ENCODE measurements at regions not wholly inside any gene's neighbourhood (a gene's known extent, or its start where the extent isn't known, plus 50 kb on each side); places are given as distances from the start of the nearest gene placed in this dataset.

DNA sequence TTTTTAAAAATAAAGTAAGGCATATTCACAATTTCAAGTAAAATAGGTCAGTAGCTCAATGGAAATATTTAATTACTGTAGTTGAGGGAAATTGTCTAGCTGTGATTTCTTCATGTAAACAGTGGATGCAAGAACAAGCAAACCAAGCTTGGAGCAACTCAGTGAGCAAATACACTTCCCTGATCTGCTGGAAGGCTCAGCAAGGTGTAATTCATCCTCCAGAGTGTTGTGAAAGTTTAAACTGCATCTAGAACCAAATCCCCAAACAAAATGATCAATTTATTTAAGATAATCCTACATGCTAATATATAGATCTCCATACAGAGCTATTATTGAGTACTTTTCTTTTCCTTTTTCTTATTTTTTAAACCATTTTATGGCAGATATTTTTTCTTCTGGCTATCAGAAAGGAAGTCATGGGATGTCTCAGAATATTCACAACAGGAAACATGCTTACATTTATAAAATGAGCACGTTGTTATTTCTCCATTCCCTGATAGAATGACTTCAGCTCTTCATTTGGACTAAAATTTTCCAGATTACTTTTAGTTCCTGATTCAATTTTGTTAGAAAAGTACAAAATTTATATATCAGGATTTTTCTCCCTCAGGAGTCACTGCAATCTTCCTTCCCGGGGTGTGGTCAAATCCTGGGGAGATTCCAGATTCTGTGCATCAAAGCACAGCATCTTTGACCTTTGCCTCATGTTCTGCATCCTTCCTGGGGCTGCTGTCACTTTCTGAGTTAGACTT lies 219.2 kb upstream of the ELL2 start:
- Histone ChIP-seq H3K4me1 (ENCODE audit: control insufficient read depth in 1 of 2, insufficient read depth in 2 of 2, low read length in 2 of 2) (peaks cover 0 to 19% of the 10 kb centered on the region in 2 experiments; a peak in 3 of 4 replicates), H3K79me2 (ENCODE audit: insufficient read depth, low read length) (no peaks in the 10 kb centered on the region), H3K36me3 (ENCODE audit: control insufficient read depth in 1 of 2, insufficient read depth in 2 of 2, low read length in 2 of 2) (no peaks in the 10 kb centered on the region), H4K20me1 (ENCODE audit: insufficient read depth) (no peaks in the 10 kb centered on the region), H3K9ac (ENCODE audit: low read length) (no peak overlapping the region), H2AFZ (ENCODE audit: low read depth, low read length, poor library complexity, severe bottlenecking) (peak overlapping the region; percentile 22), H3K27me3 (ENCODE audit: insufficient read depth, low read length) (no peaks in the 10 kb centered on the region), H3K27ac (ENCODE audit: low read depth, low read length) (no peak overlapping the region), H3K4me2 (ENCODE audit: low read length) (no peak overlapping the region), H3K4me3 (replicated peaks in 1 of 2; ENCODE audit: low read depth in 1 of 2, low read length in 2 of 2) (no peak overlapping the region), H3K9me2 (ENCODE audit: insufficient read depth) (no peaks in the 10 kb centered on the region), H3K9me3 (ENCODE audit: control insufficient read depth in 1 of 2, insufficient read depth in 1 of 2, low read depth in 1 of 2, low read length in 2 of 2) (no peaks in the 10 kb centered on the region)
- POLR2A ChIA-PET = no interaction called here
- no peak for DNase-seq (ENCODE audit: low read depth, low spot score)
- intact Hi-C loops (cut with micrococcal nuclease) = no loop called here
- RAD21 ChIA-PET (ENCODE audit: low non-redundant PET in 1 of 2, low total read pairs in 2 of 2, uncharacterized antibody in 2 of 2, unreplicated experiment in 2 of 2) = no interaction called here
- no peak for ATAC-seq
- CTCF ChIA-PET = no interaction called here
- no TSS peak for BruUV-seq (replicated peaks)
- TF ChIP-seq FOSL1 (IDR thresholded peaks at IDR 0.05; ENCODE audit: low read depth) (no peak), EZH2phosphoT487 (IDR thresholded peaks at IDR 0.05; ENCODE audit: borderline replicate concordance) (no peak), CEBPB (IDR thresholded peaks at IDR 0.05; ENCODE audit: low read depth) (no peak), ZFX (IDR thresholded peaks at IDR 0.05) (no peak), CBX3 (IDR thresholded peaks at IDR 0.05; ENCODE audit: low read depth) (no peak), POLR2AphosphoS5 (IDR thresholded peaks at IDR 0.05; ENCODE audit: low read depth, low read length) (no peak), POLR2A (IDR thresholded peaks at IDR 0.05; ENCODE audit: borderline replicate concordance, extremely low read depth, insufficient read depth, insufficient read length) (no peak), SP1 (IDR thresholded peaks at IDR 0.05; ENCODE audit: low read depth) (no peak), JUND (IDR thresholded peaks at IDR 0.05) (no peak), MAX (IDR thresholded peaks at IDR 0.05) (no peak), RAD21 (IDR thresholded peaks at IDR 0.05; ENCODE audit: low read depth) (no peak), SIN3A (IDR thresholded peaks at IDR 0.05; ENCODE audit: low read depth) (no peak), EZH2 (IDR thresholded peaks at IDR 0.05) (no peak), TCF7L2 (IDR thresholded peaks at IDR 0.05; ENCODE audit: borderline replicate concordance, extremely low read depth, insufficient read depth, insufficient read length) (no peak)
- TF ChIP-seq, protein P1, sequence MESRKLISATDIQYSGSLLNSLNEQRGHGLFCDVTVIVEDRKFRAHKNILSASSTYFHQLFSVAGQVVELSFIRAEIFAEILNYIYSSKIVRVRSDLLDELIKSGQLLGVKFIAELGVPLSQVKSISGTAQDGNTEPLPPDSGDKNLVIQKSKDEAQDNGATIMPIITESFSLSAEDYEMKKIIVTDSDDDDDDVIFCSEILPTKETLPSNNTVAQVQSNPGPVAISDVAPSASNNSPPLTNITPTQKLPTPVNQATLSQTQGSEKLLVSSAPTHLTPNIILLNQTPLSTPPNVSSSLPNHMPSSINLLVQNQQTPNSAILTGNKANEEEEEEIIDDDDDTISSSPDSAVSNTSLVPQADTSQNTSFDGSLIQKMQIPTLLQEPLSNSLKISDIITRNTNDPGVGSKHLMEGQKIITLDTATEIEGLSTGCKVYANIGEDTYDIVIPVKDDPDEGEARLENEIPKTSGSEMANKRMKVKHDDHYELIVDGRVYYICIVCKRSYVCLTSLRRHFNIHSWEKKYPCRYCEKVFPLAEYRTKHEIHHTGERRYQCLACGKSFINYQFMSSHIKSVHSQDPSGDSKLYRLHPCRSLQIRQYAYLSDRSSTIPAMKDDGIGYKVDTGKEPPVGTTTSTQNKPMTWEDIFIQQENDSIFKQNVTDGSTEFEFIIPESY (IDR thresholded peaks at IDR 0.05; ENCODE audit: extremely low read depth, insufficient replicate concordance, low read length) = no peak
- TF ChIP-seq, protein P2, sequence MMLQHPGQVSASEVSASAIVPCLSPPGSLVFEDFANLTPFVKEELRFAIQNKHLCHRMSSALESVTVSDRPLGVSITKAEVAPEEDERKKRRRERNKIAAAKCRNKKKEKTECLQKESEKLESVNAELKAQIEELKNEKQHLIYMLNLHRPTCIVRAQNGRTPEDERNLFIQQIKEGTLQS (IDR thresholded peaks at IDR 0.05) = no peak

Measured in HCT116 (cell line).